ACC112 (cell line): ENCODE measurements at regions not wholly inside any gene's neighbourhood (a gene's known extent, or its start where the extent isn't known, plus 50 kb on each side); places are given as distances from the start of the nearest gene placed in this dataset.

Experiments used
- H2AFZ ChIP-seq: fragments of 200-600 bp; sonication (generic); one replicate; pipeline ENCODE4 v1.6.0; 2017; ENCODE audit warnings: antibody characterized with exemption, low read length; ENCODE audit not compliant: unreplicated experiment
- H3K27ac ChIP-seq: fragments of 200-600 bp; sonication (generic); 2 replicates; pipeline ENCODE4 v1.5.1; 2014; ENCODE audit warnings: low read depth, mild to moderate bottlenecking, antibody characterized with exemption, low read length, moderate library complexity
- H3K27me3 ChIP-seq: fragments of 200-600 bp; sonication (generic); 2 replicates; pipeline ENCODE4 v1.6.1; 2014; ENCODE audit warnings: mild to moderate bottlenecking, antibody characterized with exemption, low read length, moderate library complexity, mixed read lengths; ENCODE audit not compliant: insufficient read depth
- H3K36me3 ChIP-seq: fragments of 200-600 bp; sonication (generic); 2 replicates; pipeline ENCODE4 v1.6.1; 2016; ENCODE audit warnings: mild to moderate bottlenecking, antibody characterized with exemption, low read length, moderate library complexity, mixed read lengths; ENCODE audit not compliant: insufficient read depth
- H3K4me1 ChIP-seq: fragments of 200-600 bp; sonication (generic); one replicate; pipeline ENCODE4 v1.6.1; 2016; ENCODE audit warnings: low read length, mixed read lengths; ENCODE audit not compliant: insufficient read depth, unreplicated experiment, control insufficient read depth
- H3K4me3 ChIP-seq: fragments of 200-600 bp; sonication (generic); 2 replicates; pipeline ENCODE4 v1.5.1; 2014; ENCODE audit warnings: mild to moderate bottlenecking, low read depth, low read length
- H3K79me2 ChIP-seq: fragments of 200-600 bp; sonication (generic); one replicate; pipeline ENCODE4 v1.6.0; 2016; ENCODE audit warnings: low read length; ENCODE audit not compliant: control insufficient read depth, unreplicated experiment, insufficient read depth

GRCh38 chr11:110812086-110812733, 100.0 kb upstream of the ARHGAP20 start:
- no peak overlapping the region for H2AFZ ChIP-seq
- H3K4me1 ChIP-seq: no peaks in the 10 kb centered on the region
- no peaks in the 10 kb centered on the region for H3K27me3 ChIP-seq
- no peak overlapping the region for H3K27ac ChIP-seq
- H3K4me3 ChIP-seq: no peak overlapping the region
- no peaks in the 10 kb centered on the region for H3K36me3 ChIP-seq
- no peaks in the 10 kb centered on the region for H3K79me2 ChIP-seq

- H3K4me1 ChIP-seq: no peaks in the 10 kb centered on the region
- no peak overlapping the region for H2AFZ ChIP-seq
- H3K27me3 ChIP-seq: no peaks in the 10 kb centered on the region
- no peaks in the 10 kb centered on the region for H3K79me2 ChIP-seq
- H3K36me3 ChIP-seq: no peaks in the 10 kb centered on the region
- H3K27ac ChIP-seq: no peak overlapping the region
- no peak overlapping the region for H3K4me3 ChIP-seq
Observed at GRCh38 chr11:110809417-110810199, 97.4 kb upstream of the ARHGAP20 start.

- Histone ChIP-seq H3K27me3 (no peaks in the 10 kb centered on the region), H3K27ac (no peak overlapping the region), H3K79me2 (no peaks in the 10 kb centered on the region), H2AFZ (no peak overlapping the region), H3K36me3 (no peaks in the 10 kb centered on the region), H3K4me3 (no peak overlapping the region), H3K4me1 (no peaks in the 10 kb centered on the region)
Observed at GRCh38 chr11:110808248-110808647, 96.0 kb upstream of the ARHGAP20 start.

- H3K4me3 ChIP-seq: no peak overlapping the region
- no peaks in the 10 kb centered on the region for H3K27me3 ChIP-seq
- no peaks in the 10 kb centered on the region for H3K4me1 ChIP-seq
- no peaks in the 10 kb centered on the region for H3K79me2 ChIP-seq
- H3K27ac ChIP-seq: no peak overlapping the region
- H2AFZ ChIP-seq: no peak overlapping the region
- H3K36me3 ChIP-seq: no peaks in the 10 kb centered on the region
Observed at GRCh38 chr11:110807801-110808200, 95.6 kb upstream of the ARHGAP20 start.

- Histone ChIP-seq H3K27ac (no peak overlapping the region), H3K4me1 (no peaks in the 10 kb centered on the region), H3K4me3 (no peak overlapping the region), H3K27me3 (no peaks in the 10 kb centered on the region), H3K36me3 (no peaks in the 10 kb centered on the region), H3K79me2 (no peaks in the 10 kb centered on the region), H2AFZ (no peak overlapping the region)
Observed at GRCh38 chr11:110805756-110806155, 93.5 kb upstream of the ARHGAP20 start.

- no peak overlapping the region for H3K27ac ChIP-seq
- no peaks in the 10 kb centered on the region for H3K36me3 ChIP-seq
- H3K4me3 ChIP-seq: no peak overlapping the region
- no peaks in the 10 kb centered on the region for H3K27me3 ChIP-seq
- H3K4me1 ChIP-seq: no peaks in the 10 kb centered on the region
- no peaks in the 10 kb centered on the region for H3K79me2 ChIP-seq
- H2AFZ ChIP-seq: no peak overlapping the region
Observed at GRCh38 chr11:110802162-110802561, 89.9 kb upstream of the ARHGAP20 start.

GRCh38 chr11:110801328-110801727, 89.1 kb upstream of the ARHGAP20 start:
- Histone ChIP-seq H3K36me3 (no peaks in the 10 kb centered on the region), H3K4me1 (no peaks in the 10 kb centered on the region), H3K4me3 (no peak overlapping the region), H2AFZ (no peak overlapping the region), H3K79me2 (no peaks in the 10 kb centered on the region), H3K27ac (no peak overlapping the region), H3K27me3 (no peaks in the 10 kb centered on the region)

- Histone ChIP-seq H2AFZ (no peak overlapping the region), H3K36me3 (no peaks in the 10 kb centered on the region), H3K27ac (no peak overlapping the region), H3K4me3 (no peak overlapping the region), H3K79me2 (no peaks in the 10 kb centered on the region), H3K4me1 (no peaks in the 10 kb centered on the region), H3K27me3 (no peaks in the 10 kb centered on the region)
Observed at GRCh38 chr11:110798201-110798900, 86.1 kb upstream of the ARHGAP20 start.

- Histone ChIP-seq H3K4me3 (no peak overlapping the region), H2AFZ (no peak overlapping the region), H3K36me3 (no peaks in the 10 kb centered on the region), H3K27ac (no peak overlapping the region), H3K27me3 (no peaks in the 10 kb centered on the region), H3K79me2 (no peaks in the 10 kb centered on the region), H3K4me1 (no peaks in the 10 kb centered on the region)
Observed at GRCh38 chr11:110797453-110797852, 85.2 kb upstream of the ARHGAP20 start.

- H3K4me3 ChIP-seq: no peak overlapping the region
- no peaks in the 10 kb centered on the region for H3K79me2 ChIP-seq
- H2AFZ ChIP-seq: no peak overlapping the region
- H3K4me1 ChIP-seq: no peaks in the 10 kb centered on the region
- H3K36me3 ChIP-seq: no peaks in the 10 kb centered on the region
- no peaks in the 10 kb centered on the region for H3K27me3 ChIP-seq
- H3K27ac ChIP-seq: no peak overlapping the region
Observed at GRCh38 chr11:110795112-110795624, 82.9 kb upstream of the ARHGAP20 start.
